ENCODE measurements at regions not wholly inside any gene's neighbourhood (a gene's known extent, or its start where the extent isn't known, plus 50 kb on each side); places are given as distances from the start of the nearest gene placed in this dataset.

- TF ChIP-seq CTCF (IDR thresholded peaks at IDR 0.05) (no peak), EZH2 (IDR thresholded peaks at IDR 0.05; ENCODE audit: borderline replicate concordance, insufficient read depth, low read depth, low read length, poor library complexity, severe bottlenecking) (no peak)
Observed at GRCh38 chr17:71809537-71809936, 311.3 kb upstream of the SOX9 start.

Measured in B cell (primary cell).